ENCODE measurements at regions not wholly inside any gene's neighbourhood (a gene's known extent, or its start where the extent isn't known, plus 50 kb on each side); places are given as distances from the start of the nearest gene placed in this dataset.
"Not testable (repeated sequence)": the region's sequence is repeated elsewhere in the genome, so short reads cannot be mapped to it uniquely, and the experiment has no call there.

GRCh38 chr4:112708772-112709171, 71.8 kb downstream of the LARP7 start:
- no peak for DNase-seq

GRCh38 chr4:112714922-112715901, 78.3 kb downstream of the LARP7 start:
- no peak for DNase-seq

- no peak for DNase-seq
Observed at GRCh38 chr4:112717856-112718255, 80.9 kb downstream of the LARP7 start.

- DNase-seq = no peak
Observed at GRCh38 chr4:112721627-112722026, 84.7 kb downstream of the LARP7 start.

GRCh38 chr4:112726041-112726440, 89.1 kb downstream of the LARP7 start:
- DNase-seq = no peak

GRCh38 chr4:112727728-112728127, 90.8 kb downstream of the LARP7 start:
- DNase-seq = not testable (repeated sequence)

GRCh38 chr4:112731715-112732114, 94.8 kb downstream of the LARP7 start:
- no peak for DNase-seq

- DNase-seq = no peak
Observed at GRCh38 chr4:112732142-112732541, 95.2 kb downstream of the LARP7 start.

GRCh38 chr4:112735474-112735951, 98.6 kb downstream of the LARP7 start:
- DNase-seq = no peak

- no peak for DNase-seq
Observed at GRCh38 chr4:112736718-112737135, 99.8 kb downstream of the LARP7 start.

- no peak for DNase-seq
Observed at GRCh38 chr4:112739442-112739841, 102.5 kb downstream of the LARP7 start.

GRCh38 chr4:112747036-112747435, 110.1 kb downstream of the LARP7 start:
- no peak for DNase-seq

- DNase-seq = no peak
Observed at GRCh38 chr4:112748352-112748878, 111.5 kb downstream of the LARP7 start.

- DNase-seq = not testable (repeated sequence)
Observed at GRCh38 chr4:112750749-112751148, 113.8 kb downstream of the LARP7 start.

GRCh38 chr4:112751447-112751846, 114.5 kb downstream of the LARP7 start:
- DNase-seq = peak; percentile 29

GRCh38 chr4:112752061-112752460, 115.1 kb downstream of the LARP7 start:
- DNase-seq = no peak

- no peak for DNase-seq
Observed at GRCh38 chr4:112752510-112752909, 115.6 kb downstream of the LARP7 start.

- DNase-seq = no peak
Observed at GRCh38 chr4:112753333-112753732, 116.4 kb downstream of the LARP7 start.

- DNase-seq = no peak
Observed at GRCh38 chr4:112759313-112759712, 122.4 kb downstream of the LARP7 start.

- peak; percentile 20 for DNase-seq
Observed at GRCh38 chr4:112765317-112765974, 128.5 kb downstream of the LARP7 start.

GRCh38 chr4:112766422-112766821, 129.5 kb downstream of the LARP7 start:
- DNase-seq = no peak

GRCh38 chr4:112767386-112767785, 130.4 kb downstream of the LARP7 start:
- no peak for DNase-seq

- no peak for DNase-seq
Observed at GRCh38 chr4:112770114-112770513, 133.2 kb downstream of the LARP7 start.

GRCh38 chr4:112775801-112776200, 138.9 kb downstream of the LARP7 start:
- DNase-seq = no peak

Data from NCI-H2171 treated with DMSO at 0.1 percent for 48 hours (cell line).